Fibroblast of lung (primary cell): ENCODE measurements at regions not wholly inside any gene's neighbourhood (a gene's known extent, or its start where the extent isn't known, plus 50 kb on each side); places are given as distances from the start of the nearest gene placed in this dataset.

Experiments
- DNase-seq, 2 donors: peaks; one replicate each; pipeline versions ENCODE4 v3.0.0 to v3.0.0-alpha.2; 2010; ENCODE audit warnings: low read depth in 2 of 2
- H2AFZ ChIP-seq: 2 replicates; pipeline ENCODE4 v1.5.1; 2012; ENCODE audit warnings: low read length, control low read depth, inconsistent platforms
- H3K27ac ChIP-seq: 2 replicates; pipeline ENCODE4 v1.5.1; 2011; ENCODE audit warnings: low read length, control low read depth; ENCODE audit not compliant: insufficient read depth
- H3K27me3 ChIP-seq: 2 replicates; pipeline ENCODE4 v1.5.1; 2011; ENCODE audit warnings: mild to moderate bottlenecking, low read length; ENCODE audit not compliant: control insufficient read depth, insufficient read depth
- H3K36me3 ChIP-seq: 2 replicates; pipeline ENCODE4 v1.5.1; 2011; ENCODE audit warnings: low read length; ENCODE audit not compliant: control insufficient read depth, insufficient read depth
- H3K4me1 ChIP-seq: 2 replicates; pipeline ENCODE4 v1.5.1; 2011; ENCODE audit warnings: low read length; ENCODE audit not compliant: control insufficient read depth, insufficient read depth; ENCODE audit errors: extremely low read depth
- H3K4me2 ChIP-seq: 2 replicates; pipeline ENCODE4 v1.5.1; 2011; ENCODE audit warnings: low read length, control low read depth; ENCODE audit not compliant: insufficient read depth; ENCODE audit errors: extremely low read depth
- H3K4me3 ChIP-seq, 4 experiments: fragments of 200-600 bp in 1 of 4; sonication (generic) in 1 of 4; replicated peaks in 1 of 4; 2 replicates each; pipeline ENCODE4 v1.5.1; 2011 to 2016; ENCODE audit warnings: low read length in 4 of 4, low read depth in 3 of 4, mild to moderate bottlenecking in 3 of 4, control low read depth in 2 of 4, inconsistent platforms in 1 of 4, mixed read lengths in 1 of 4; ENCODE audit not compliant: insufficient read depth in 1 of 4; ENCODE audit errors: control extremely low read depth in 1 of 4
- H3K79me2 ChIP-seq: 2 replicates; pipeline ENCODE4 v1.5.1; 2012; ENCODE audit warnings: mild to moderate bottlenecking, low read length, inconsistent platforms; ENCODE audit not compliant: control insufficient read depth, insufficient read depth
- H3K9ac ChIP-seq: 2 replicates; pipeline ENCODE4 v1.5.1; 2011; ENCODE audit warnings: mild to moderate bottlenecking, low read length, control low read depth; ENCODE audit not compliant: insufficient read depth
- H3K9me3 ChIP-seq: 2 replicates; pipeline ENCODE4 v1.5.1; 2012; ENCODE audit warnings: low read depth, low read length; ENCODE audit not compliant: control insufficient read depth, insufficient read depth
- H4K20me1 ChIP-seq: 2 replicates; pipeline ENCODE4 v1.5.1; 2011; ENCODE audit warnings: low read length; ENCODE audit not compliant: control insufficient read depth, insufficient read depth; ENCODE audit errors: extremely low read depth
- EZH2 ChIP-seq: IDR thresholded peaks from 2 replicates; pipeline ENCODE4 v1.5.1; 2012; ENCODE audit warnings: low read length, control low read depth, mild to moderate bottlenecking; ENCODE audit errors: missing control alignments
- TF ChIP-seq, protein P1 (sequence below), 2 donors: IDR thresholded peaks in 1 of 2; conservative IDR thresholded peaks in 1 of 2; 1 replicate in 1 of 2; 2 replicates in 1 of 2; pipeline ENCODE4 v1.5.1; 2011 to 2012; ENCODE audit warnings: low read length in 2 of 2, control low read depth in 1 of 2, inconsistent platforms in 1 of 2, low read depth in 1 of 2, mild to moderate bottlenecking in 1 of 2

DNA sequence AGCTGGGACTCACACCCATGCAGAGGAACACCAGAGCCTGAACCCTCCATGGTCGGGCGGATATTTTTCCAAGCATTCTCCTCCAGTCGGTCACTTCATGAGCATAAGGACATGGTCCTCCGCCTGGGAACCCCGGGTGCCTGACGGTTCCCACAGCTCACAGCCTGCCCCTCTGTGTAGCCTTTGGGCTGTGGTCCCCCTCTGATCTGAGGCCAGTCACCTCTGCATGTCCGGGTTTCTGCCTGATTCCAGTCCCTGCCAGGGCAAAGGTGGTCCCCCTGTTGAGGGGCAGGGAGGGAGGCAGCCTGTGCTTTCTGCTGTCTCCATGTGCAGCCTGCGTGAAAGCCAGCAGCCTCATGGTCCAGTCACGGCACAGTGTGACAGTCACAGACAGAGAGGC is 76.6 kb upstream of the KLF13 start:
- Histone ChIP-seq H4K20me1 (no peaks in the 10 kb centered on the region), H3K9me3 (no peaks in the 10 kb centered on the region), H2AFZ (no peak overlapping the region), H3K27me3 (peaks cover 8% of the 10 kb centered on the region), H3K4me3 (no peak overlapping the region), H3K9ac (no peak overlapping the region), H3K4me1 (no peaks in the 10 kb centered on the region), H3K79me2 (no peaks in the 10 kb centered on the region), H3K36me3 (no peaks in the 10 kb centered on the region), H3K27ac (no peak overlapping the region), H3K4me2 (no peak overlapping the region)
- DNase-seq: no peak
- no peak for TF ChIP-seq EZH2

DNA sequence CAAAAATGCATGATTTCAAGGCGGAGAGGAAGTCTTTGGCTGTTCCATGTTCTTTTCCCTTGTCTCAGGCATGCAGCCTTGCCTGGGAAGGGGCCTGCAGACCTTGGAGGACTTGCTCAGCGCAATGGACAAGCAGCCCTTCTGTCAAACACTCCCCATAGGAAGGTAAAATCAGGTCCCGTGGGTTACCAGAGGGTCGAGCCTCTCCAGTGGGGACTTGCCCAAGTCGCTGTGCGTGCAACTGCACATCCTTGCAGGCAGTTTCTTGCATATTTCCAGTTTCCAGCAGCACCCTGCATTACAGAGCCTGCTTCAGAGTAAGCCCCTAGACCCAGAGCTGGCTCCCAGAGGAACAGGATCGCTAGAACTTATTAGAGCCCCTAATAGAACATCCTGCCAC is 75.5 kb upstream of the KLF13 start:
- H3K9me3 ChIP-seq: no peaks in the 10 kb centered on the region
- no peaks in the 10 kb centered on the region for H3K79me2 ChIP-seq
- no peaks in the 10 kb centered on the region for H3K4me1 ChIP-seq
- no peak overlapping the region for H3K4me2 ChIP-seq
- H3K27ac ChIP-seq: no peak overlapping the region
- no peak for DNase-seq
- H3K9ac ChIP-seq: no peak overlapping the region
- no peak overlapping the region for H2AFZ ChIP-seq
- peaks cover 8% of the 10 kb centered on the region for H3K27me3 ChIP-seq
- H3K4me3 ChIP-seq: no peak overlapping the region
- H4K20me1 ChIP-seq: no peaks in the 10 kb centered on the region
- no peaks in the 10 kb centered on the region for H3K36me3 ChIP-seq
- TF ChIP-seq EZH2: no peak
- TF ChIP-seq, protein P1, sequence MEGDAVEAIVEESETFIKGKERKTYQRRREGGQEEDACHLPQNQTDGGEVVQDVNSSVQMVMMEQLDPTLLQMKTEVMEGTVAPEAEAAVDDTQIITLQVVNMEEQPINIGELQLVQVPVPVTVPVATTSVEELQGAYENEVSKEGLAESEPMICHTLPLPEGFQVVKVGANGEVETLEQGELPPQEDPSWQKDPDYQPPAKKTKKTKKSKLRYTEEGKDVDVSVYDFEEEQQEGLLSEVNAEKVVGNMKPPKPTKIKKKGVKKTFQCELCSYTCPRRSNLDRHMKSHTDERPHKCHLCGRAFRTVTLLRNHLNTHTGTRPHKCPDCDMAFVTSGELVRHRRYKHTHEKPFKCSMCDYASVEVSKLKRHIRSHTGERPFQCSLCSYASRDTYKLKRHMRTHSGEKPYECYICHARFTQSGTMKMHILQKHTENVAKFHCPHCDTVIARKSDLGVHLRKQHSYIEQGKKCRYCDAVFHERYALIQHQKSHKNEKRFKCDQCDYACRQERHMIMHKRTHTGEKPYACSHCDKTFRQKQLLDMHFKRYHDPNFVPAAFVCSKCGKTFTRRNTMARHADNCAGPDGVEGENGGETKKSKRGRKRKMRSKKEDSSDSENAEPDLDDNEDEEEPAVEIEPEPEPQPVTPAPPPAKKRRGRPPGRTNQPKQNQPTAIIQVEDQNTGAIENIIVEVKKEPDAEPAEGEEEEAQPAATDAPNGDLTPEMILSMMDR (conservative IDR thresholded peaks at IDR 0.05 in 1 of 2, IDR thresholded peaks at IDR 0.05 in 1 of 2; ENCODE audit: low read depth in 1 of 2, low read length in 2 of 2): no peak

DNA sequence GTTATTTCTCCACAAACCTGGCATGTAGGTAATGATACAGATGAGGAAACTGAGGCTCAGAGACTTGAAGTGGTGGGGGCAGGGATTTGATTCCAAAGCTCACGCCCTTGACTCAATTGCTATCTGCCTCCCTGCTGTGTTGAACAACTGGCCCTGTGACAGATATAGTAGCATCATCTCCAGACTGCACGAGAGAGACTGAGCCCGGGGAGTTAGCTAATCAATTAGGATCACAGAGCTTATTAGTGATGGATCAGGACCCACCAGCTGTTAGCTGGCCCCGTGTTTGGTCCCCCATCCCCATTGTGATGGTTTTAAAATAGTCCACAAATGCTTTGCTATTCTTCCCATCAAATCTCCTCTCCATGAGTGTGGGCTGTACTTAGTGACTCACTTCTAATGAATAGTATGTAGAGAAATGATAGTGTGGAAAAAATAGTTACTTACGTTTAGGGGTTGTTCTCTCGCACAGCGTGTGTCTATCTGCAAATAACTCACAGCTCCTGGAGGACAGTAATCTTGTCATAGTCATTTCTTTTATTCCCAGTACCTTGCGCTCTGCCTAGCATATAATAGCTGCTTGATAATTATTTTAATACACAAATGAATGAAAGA is 74.4 kb upstream of the KLF13 start:
- Histone ChIP-seq H3K4me2 (no peak overlapping the region), H3K4me1 (no peaks in the 10 kb centered on the region), H4K20me1 (no peaks in the 10 kb centered on the region), H3K36me3 (no peaks in the 10 kb centered on the region), H3K79me2 (no peaks in the 10 kb centered on the region), H2AFZ (no peak overlapping the region), H3K27me3 (peaks cover 8% of the 10 kb centered on the region), H3K9ac (no peak overlapping the region), H3K27ac (no peak overlapping the region), H3K4me3 (no peak overlapping the region), H3K9me3 (no peaks in the 10 kb centered on the region)
- TF ChIP-seq, protein P1 (conservative IDR thresholded peaks at IDR 0.05 in 1 of 2, IDR thresholded peaks at IDR 0.05 in 1 of 2; ENCODE audit: low read depth in 1 of 2, low read length in 2 of 2): no peak
- TF ChIP-seq EZH2: no peak
- peak in 1 of 2 donors; percentile 39 for DNase-seq
